GM19043 (cell line): ENCODE measurements at regions not wholly inside any gene's neighbourhood (a gene's known extent, or its start where the extent isn't known, plus 50 kb on each side); places are given as distances from the start of the nearest gene placed in this dataset.

Source experiments
- ATAC-seq: cut with Tn5 transposase; IDR thresholded peaks from one replicate; pipeline ENCODE4 v1.9.1; 2021; ENCODE audit warnings: low read depth; ENCODE audit not compliant: unreplicated experiment

DNA sequence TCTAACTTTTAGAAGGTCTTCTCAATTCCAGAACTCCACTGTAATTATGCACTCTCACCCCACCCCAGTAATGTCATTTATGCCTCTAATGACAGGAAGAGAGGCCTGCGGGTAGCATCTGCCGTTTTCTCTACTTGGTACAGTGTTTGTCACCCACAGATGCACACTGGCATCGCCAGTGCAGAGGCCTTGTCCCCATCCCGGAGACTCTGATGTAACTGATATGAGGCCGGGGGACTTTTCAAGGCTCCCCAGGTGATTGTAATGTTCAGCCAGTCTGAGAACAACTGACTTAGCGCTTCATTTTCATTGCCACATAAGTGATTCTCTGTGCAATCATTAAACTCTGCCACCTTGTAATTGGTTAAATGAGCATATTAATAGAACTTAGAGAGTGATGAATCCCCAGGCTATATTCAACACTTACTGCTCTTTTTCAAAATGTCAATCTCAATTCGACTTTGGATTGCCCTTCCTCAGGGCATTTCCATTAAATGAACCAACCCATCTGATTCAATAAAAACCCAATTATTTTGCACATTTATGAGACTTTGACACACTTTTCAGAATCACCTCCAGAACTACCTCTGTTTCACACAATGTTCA lies 113.2 kb downstream of the HERPUD2 start:
- no peak for ATAC-seq

DNA sequence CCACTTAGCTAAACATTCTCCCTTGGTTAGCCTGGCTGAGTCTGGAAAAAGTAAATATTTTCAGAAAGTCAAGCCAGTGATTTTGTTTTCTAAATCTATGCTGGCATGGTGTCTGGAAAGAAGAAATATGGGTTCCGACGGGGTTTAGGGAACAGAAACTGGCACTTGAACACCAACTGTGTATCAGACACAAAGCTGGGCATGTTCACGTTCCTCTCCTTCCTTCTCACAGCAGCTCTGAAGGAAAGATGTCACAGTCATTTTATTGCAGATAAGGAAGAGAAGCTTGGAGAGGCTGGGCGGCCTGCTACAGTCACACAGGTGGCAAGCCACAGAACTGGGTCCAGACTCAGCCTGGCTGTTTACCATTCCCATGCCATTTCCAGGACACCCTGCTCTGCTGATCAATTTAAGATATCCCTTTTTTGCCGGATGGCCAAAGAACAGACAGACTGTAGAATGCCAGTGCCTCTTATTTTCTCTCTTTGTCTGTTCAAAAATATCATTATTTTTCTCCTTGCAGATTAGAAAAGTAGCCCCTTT lies 118.8 kb downstream of the HERPUD2 start:
- no peak for ATAC-seq

DNA sequence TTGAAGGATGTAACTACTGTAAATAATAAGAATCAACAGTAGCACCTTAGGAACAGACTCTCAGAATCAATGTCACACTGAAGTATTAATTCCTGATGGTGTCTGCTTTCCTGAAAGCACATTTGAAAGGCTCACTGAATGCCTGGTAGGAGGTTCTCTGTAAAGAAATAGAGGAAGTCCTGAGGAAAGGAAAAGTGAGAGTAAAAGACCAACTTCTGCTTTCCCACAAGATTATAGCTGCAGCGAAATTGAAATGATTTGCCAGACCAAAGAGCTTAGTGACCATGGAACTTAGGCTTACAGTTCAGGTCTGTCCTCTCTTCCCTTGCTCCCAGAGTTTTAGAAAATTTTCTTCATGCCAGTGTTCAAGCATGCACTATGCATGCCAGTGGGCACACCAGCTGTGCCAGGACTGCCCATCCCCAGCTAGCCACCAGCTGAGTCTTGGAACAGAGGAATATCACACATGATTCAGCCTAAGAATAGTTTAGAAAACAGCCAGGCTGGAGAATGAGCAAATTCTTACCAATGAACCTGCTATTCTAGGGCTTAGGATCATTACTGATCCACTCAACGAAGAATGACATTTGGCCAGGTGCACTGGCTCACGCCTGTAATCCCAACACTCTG lies 123.2 kb downstream of the HERPUD2 start:
- ATAC-seq: no peak

DNA sequence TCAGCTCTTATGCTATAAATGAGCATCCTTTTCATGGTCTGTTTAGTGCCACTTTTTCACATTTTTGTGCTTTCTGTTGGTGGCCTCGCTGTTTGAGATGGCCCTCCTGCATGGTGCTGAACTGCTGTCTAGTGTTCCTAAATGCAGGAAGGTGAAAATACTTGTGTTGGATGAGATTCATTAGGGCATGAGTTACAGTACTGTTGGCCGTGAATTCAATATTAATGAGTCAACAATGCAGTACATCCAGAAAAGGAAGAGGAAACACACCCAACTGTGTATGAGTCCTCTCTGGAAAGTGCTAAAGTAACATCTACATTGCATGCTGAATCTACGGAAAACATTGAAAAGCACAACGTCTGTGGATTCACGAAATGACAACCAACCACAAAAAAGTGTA lies 124.0 kb downstream of the HERPUD2 start:
- ATAC-seq: no peak

DNA sequence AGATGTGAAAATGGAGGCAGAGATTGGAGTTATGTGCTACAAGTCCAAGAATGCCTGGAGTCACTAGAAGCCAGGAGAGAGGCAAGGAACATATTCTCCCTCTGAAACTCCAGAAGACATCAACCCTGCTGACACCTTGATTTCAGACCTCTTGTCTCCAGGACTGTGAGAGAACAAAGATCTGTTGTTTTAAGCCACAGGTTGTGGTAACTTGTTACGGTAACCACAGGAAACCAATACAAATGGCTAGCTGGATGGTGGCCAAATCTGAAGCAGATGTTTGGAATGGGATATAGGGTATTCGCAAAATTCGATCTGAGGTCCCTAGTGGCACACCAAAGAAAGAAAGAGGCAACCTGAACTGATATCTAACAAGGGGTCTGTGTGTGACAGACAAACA lies 129.0 kb downstream of the HERPUD2 start:
- ATAC-seq: no peak

DNA sequence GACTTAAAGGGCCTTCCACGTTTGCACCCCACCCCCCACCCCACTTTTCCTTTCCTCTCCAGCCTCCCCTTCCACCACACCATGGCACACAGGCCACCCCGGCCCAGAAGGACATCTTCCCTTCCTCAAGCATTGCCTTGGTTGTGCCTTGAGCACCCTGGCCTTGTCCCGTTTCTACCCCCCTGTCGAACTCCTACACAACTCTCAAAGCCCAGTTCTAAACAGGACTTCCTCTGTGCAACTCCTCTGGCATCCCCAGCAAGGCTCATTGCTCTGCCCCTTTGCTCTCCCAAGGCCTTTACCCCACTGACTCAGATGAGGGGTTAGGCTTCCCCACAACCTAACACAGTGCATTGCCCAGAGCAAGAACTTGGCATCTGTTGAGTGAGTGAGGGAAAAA lies 136.1 kb downstream of the HERPUD2 start:
- ATAC-seq: no peak

DNA sequence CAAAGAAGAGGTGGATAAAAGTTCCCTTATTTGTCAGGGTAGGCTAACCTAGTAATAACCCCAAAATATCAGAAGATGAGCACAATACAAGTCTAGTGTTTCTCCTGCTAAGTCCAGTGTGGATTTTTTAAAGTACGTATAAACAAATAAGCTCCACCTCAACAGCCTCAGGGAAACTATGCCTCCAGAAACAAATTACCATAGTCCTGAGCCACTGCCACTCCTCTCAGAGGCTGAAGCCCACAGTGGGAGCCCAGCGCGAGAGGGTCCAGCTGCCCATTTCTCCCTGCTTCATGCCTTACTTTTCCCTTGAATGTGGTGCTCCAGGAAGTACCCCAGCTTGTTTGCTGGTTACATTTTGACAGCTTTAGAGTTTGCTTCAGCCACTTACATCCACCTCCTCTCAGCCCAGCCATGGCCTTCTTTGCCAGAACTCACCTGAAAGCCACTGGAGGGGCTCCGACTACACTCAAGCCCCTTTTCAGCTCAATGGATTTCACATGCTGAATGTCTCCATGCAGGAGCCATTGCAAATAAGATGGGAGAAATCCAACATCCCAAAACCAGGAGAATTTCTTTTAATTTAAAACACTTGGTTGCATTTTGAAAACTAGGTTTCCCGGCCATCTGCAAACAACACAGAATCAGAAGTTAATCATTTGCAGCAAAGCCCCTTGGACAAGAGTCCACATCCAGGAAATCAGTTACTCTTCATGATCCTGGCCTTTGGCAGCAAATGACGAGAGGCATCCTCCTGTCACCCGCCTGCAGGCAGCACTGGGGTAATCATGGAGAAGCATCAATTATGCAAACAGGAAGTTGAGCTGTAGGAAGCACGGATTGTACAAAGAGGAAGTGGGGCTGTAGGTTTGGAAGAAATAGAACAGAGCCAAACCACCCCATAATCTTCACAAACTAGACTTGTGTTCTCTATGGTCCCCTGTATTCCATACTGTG lies 138.1 kb downstream of the HERPUD2 start:
- no peak for ATAC-seq

DNA sequence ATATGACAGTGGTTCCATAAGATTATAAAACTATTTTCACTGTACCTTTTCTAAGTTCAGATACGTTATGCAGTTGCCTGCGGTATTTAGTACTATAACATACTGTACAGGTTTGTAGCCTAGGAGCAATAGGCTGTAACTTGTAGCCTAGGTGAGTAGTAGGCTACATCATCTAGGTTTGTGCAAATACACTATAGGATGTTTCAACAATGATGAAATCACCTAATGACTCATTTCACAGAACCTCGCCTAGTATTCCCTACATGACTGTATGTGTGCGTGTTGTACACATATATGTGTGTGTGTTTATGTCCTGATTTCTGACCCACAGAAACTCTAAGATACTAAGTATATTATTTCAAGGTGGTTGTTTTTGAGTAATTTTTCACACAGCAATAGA lies 139.0 kb downstream of the HERPUD2 start:
- ATAC-seq: no peak

DNA sequence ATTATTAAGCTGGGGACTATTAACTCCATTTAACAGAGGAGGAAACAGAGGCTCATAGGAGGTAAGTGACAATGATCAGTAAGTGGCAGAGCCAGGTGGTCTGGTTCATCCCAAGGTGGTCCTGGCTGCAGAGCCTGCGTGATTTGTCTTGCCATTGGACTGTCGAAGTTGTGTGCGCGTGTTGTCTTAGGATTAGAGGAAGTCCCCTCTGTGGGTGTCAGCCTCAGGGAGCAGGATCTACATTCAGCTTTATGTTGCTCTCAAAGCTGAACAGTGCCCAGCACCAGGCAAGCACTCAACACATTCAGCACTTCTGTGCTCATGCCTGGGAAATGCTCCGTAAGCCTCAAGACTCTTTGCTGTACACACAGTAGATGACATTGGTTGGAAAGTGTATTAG lies 139.5 kb downstream of the HERPUD2 start:
- no peak for ATAC-seq

DNA sequence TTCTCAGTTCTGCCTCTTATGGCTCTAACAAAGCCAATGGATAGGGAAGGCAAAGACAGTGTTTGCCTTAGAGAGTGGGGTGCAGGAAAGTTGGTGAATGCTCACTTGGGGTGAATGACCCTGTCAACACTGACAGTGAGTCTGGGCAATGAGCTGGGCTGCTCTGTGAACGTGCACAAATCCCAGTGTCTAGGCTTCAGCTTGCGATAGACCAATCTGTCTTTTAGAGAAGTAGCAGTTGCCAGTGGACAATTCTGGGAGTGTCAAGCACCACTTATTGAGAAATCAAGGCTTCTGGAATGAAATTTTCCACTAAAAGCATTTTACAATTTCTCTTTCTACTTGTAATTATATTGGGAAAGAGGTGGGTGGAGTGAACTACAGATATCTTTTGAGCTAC lies 141.4 kb downstream of the HERPUD2 start:
- ATAC-seq: no peak

DNA sequence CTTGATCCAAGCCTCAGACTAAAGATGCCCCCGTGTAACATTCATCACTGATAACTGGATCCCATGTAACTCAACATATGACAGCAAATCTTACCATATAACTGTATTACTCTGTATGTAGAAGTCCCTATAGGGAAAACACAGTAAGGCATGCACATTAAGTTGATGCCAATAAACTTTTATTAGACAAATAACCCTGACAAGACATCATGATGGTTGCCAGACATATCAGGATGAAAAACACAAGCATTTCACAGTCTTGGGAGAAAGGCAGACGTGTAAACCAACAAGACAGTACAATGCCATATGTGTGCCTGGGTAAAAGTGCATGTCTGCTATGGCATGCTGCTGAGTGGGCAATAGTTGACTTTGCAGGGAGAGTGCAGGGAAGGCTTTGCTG lies 142.2 kb downstream of the HERPUD2 start:
- no peak for ATAC-seq

DNA sequence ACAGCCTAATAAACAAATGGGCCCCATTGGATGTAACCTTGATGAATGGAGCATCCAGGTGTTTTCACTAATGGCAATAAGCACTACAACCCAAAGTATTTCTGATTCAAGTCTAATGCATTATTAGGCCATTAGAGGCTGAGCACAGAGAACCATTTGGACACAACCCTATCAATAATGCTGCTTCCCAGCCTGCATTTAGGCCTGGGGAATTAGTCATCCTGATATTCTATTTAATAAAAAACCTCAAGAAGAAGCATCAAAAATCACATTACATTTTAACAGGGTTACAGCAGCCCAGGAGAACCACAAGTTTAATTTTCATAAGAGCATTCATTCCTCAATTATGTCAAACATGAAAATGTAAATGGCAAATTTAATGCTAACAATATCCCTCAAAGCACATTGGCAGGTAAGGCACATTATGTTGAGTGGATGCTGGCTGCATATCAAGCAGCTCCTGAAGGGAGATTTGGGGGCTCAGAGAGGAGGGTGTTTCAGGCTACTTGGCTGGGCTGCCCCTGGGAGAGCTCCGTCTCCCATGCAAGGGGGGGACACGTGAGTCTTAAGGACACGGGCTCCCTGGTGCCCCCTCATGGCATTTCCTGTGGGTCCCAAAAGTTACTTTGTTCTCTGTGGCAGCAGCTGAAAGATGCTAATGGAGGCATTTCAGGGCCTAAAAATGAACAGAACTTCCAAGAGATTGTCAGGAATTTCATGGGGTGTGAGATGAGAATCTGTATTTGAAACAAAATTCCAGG lies 143.4 kb downstream of the HERPUD2 start:
- ATAC-seq: no peak

DNA sequence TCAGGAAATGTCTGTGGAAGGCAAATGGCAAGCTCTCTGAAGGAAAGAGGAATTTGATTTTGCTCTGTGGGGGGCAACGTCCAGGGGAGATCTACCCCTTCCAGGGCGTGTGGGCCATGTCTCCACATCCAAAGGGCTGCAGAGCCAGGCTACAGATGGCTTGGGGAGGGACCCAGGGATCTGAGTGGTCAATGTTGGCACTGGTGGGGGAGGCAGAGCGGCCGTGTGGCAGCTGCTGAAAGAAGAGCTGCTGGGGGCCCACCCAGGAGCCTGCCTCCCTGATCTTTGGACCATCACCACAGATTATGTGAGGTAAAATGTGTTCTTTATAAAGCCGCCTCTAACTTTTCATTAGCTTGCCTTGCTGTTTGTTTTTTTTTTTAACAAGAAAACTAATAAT lies 144.1 kb downstream of the HERPUD2 start:
- ATAC-seq: no peak

DNA sequence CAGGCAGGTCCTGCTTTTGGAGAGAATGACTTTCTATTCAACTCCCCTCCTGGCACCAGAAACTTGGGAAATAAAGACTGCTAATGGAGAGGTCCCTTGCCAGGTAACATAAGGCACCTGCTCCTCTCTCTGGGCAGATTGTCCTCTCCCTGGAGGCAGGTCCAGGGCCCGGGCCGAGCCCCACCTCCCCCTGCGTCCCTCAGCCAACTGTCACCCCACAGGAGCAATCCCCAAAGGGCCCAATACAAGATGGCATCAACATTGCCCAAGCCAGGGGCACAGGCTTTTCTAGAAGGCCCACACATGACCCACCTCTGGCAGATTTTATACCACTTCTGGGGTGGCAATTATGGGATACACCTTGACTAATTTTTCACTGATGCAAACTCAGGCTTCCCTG lies 145.2 kb downstream of the HERPUD2 start:
- ATAC-seq: no peak

DNA sequence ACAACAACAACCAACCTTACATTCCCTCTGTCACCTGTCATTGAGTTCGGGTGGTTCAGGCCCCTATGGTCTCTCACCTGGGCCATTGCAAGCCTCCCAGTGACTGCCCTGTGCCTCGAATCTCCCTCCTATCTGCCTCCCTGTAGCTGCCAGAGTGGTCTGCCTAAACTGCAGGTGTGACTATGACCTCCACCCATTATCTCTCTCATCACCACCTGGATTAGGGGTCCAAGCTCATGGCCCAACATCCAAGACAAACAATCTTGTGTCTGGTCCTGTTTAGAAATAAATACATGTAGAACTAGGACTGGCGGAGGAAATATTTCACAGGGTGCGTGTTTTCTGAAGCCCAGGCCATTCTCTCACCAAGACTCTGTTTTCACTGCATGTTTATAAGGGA lies 146.6 kb downstream of the HERPUD2 start:
- ATAC-seq: no peak

DNA sequence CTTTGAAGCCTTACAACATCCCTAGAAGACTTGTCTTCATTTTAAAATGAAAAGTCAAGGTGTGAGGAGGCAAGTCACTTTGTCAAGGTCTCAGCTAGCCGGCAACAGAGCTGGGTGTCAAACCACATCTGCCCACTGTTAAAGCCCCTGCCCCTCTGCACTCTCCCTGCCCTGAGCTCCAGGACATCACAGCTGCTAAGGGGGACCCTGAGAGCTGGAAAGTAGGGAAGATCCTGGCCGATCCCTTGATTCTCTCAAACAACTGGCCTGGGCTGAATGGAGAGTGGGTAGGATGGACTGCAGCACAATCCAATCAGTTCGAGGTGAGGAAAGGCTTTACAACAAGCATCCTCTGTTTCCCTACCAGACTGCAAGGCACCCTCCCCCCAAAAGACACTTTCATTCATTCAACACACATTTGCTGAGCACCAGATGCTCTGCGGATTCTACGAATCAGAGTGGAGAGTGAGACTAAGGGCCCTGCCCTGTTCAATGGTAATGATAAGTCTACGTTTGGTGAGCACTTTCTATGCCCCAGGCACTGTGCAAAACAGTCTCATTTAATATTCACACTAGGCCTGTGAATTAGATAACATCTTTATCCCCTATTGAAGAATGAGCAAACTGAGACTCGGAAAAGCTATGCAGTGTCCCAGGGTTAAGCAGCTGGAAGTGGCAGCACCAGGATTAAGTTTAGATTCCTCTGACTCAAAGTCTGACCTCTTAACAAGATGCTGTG lies 148.1 kb downstream of the HERPUD2 start:
- ATAC-seq: no peak

DNA sequence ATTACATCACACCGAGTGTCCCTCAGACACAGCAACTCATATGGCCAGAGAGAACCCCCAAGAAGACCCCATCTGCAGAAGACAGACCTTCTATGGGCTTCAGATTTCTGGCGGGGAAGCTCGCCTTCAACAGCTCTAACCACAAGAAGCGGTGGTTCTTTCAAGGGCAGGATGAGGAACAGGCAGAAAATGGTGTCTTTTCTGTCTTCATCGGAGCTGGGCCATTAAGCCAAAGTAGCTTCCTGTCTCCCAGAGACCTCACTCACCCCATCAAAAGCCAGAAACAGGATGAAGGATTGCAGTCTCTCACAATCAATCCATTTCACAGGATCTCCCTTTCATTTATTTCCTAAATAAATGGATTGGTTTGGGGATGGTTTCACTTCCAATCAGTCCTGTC lies 149.1 kb downstream of the HERPUD2 start:
- no peak for ATAC-seq

DNA sequence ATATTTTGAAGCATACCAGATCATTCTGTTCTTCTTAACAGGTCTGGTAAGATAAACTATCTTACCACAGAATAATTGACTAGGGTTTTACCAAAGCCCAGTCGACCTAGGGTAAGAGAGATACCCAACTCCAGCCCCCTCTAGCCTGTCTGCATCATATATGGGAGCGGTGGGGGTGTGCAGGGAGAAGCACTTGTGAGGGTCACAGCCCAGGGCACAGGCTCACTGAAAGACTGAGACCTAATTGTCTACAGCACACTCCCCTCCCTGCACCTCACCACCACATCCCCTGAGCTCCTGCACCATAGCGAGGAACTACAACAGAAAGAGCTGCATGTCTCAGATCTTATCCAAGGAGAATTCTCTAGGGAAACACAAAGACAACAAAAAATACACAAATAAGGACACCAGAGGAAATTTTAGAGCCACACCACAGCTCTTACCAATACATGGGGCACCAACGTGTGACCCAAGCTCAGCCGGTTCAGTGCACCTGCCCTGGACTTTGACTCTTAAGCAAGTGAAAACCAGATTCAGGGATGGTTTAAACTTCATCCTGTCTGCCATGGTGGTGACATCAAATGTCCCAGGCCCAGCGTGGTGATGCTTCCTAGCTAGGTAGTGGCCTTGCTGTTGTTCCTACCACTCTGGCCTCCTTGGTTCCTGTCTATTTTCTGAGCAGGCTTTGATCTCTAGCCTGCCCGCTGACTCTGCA lies 150.8 kb downstream of the HERPUD2 start:
- no peak for ATAC-seq
